NCI-H1436 (cell line): ENCODE measurements at regions not wholly inside any gene's neighbourhood (a gene's known extent, or its start where the extent isn't known, plus 50 kb on each side); places are given as distances from the start of the nearest gene placed in this dataset.

Experiments used
- DNase-seq: peaks from one replicate; lab custom pipeline; 2025; lab: John Stamatoyannopoulos, UW

DNA sequence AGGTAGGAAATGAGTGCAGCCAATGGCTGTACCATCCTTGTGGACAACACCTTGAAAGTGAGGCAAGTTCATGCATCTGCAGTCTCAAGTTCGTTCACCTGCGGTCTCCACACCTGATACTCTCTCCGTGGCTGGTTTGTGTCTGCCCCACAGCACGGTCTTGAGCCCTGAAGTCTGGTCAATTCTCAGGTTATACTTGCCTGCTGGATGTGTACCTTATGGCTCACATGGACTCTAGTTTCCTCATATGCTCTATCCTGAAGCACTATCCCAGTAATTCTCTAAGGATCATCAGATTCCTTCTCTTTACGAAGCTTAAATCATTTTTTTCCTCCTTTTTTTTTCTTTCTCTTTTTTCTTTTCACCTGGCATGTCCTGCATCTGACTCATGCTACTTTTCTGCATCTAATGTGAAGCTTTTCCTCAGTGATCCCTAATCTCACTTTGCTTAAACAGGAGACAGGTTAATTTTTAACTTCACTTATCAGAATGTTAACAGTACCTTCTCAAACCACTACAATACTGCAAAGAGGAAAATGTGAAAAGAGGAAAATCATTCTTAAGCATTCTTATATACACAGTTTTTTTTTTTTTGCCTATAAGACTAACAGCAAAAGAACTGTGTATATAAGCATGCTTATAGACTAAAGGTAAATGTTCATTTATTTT lies 511.2 kb downstream of the SOX11 start:
- no peak for DNase-seq

GRCh38 chr2:6206882-6207281 lies 514.7 kb downstream of the SOX11 start:
- DNase-seq, result no peak

- DNase-seq, result no peak
These were observed 519.1 kb downstream of the SOX11 start for GRCh38 chr2:6211236-6211635.

DNA sequence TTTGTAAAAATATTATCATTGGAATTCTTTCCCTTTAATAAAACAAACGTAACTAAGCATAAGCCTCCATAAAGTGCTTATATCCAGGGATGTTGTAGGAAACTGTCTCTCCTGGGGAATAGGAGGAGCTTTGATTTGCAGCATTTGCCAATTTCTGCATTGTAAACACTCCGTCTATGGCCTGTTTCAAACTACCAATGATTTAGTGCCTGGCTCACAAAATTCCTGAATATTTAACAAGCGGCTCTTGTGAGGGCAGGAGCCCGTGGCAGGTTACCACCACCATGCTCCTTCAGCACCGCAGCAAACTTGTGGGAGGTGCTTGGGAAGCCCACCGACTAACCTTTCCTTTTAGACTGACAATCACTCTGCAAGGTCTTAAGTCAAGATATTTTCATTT lies 520.3 kb downstream of the SOX11 start:
- no peak for DNase-seq

DNA sequence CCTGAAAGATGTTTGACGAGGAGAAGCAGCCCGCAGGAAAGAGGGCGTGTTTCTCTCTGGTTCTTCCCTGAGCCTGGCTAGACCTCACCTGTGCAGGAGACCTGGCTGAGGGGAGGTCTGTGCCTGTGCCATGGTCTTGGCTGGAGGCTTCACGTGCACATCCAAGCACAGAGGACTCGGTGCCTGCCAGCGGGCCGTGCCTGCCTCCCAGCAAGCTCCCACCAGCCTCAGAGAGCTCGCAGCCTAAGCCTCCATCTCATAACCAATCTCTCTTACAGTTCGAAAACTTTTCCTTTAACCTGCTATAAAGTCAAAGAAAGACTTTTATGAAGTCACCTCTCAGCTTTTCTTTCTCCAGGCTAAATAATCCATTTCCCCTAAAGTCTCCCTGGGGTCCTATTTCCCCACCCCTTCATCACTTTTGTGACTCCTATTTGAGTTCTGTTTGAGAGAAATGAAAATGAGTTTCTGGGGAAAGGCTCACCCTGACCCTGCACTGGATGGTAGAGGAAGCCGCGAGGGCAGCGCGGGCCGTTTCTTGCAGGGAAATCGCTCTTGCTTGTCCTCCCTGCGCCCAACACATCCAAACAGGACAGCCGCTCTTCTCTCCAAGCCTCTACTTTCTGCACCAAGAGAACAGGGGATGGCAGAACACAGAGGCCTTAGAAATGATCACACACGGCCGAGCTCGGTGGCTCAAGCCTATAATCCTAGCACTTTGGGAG lies 521.0 kb downstream of the SOX11 start:
- DNase-seq, result no peak

DNA sequence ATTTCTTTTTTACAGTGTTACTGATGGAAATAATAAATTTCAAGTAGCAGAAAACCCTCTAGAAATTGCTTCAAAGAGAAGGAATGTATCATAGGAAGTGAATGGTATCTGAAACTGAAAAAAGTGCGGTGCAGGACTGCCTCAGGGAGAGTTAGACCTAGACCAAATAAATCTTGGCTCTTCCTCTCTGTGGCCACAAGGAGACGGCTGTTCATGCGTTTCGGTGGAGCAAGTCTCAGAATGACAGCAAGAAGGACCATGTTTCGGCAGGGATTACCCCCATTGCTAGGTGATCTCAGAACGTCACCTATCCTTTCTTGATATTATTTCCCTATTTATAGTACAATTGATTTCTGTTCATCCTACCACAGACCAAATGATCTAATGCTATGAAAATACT lies 522.3 kb downstream of the SOX11 start:
- no peak for DNase-seq

DNA sequence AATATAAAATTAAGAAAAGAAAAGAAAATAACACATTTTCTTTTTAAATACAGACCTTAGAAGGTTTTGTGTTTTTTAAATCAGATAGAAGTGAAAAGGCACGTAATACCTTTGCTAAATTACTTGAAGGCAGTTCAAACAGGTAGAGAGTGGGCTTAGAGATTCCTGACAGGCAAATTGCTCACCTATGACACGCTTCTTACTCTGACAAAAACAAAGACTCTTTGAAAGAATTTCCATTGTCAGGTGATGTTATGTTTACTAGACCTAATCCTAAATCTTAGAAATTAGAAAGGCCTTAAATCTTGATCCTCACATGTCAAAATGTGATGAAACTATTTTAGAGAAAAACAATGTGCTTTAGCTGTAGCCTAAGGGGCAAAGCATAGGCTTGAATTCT lies 522.9 kb downstream of the SOX11 start:
- no peak for DNase-seq

- no peak for DNase-seq
These were observed 524.0 kb downstream of the SOX11 start for GRCh38 chr2:6216234-6216633.

DNA sequence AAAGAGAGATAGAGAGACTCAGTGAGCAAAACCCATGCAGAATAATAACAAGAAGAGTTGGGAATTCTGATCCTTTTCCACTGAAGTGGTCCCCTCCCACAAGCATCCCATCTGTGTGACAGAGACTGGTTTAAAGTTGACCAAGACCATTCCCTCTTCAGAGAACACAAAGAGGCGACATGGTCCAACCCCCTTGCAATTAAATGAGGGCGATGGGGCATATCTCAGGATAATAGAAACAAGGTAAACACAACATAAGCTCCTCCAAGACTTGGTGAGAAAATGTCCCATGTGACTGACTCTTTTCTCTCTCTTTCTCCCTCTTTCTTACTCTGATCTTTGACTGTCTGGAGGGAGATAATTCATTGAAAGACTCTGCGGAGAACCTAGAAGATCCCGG lies 526.7 kb downstream of the SOX11 start:
- DNase-seq, result no peak

DNA sequence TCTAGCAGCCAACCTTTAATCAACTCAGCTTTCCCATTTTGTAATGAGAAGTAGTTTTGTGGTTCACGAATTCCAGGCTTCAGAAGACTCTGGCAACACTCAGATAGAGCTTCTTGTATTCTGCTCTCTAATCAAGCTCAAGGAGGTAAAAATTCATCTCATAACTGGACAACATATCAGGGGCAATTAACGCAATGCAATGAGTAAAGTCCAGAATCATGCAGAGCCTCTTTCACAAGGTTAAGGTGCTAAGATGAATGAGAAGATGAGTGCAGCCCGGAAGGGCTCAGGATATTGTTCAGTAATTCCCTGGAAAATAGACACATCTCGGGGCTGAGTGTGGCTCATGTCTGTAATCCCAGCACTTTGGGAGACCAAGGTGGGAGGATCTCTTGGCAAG lies 527.7 kb downstream of the SOX11 start:
- no peak for DNase-seq

- no peak for DNase-seq
These were observed 530.1 kb downstream of the SOX11 start for GRCh38 chr2:6222296-6222695.

- DNase-seq, result no peak
These were observed 532.1 kb downstream of the SOX11 start for GRCh38 chr2:6224267-6224666.

DNA sequence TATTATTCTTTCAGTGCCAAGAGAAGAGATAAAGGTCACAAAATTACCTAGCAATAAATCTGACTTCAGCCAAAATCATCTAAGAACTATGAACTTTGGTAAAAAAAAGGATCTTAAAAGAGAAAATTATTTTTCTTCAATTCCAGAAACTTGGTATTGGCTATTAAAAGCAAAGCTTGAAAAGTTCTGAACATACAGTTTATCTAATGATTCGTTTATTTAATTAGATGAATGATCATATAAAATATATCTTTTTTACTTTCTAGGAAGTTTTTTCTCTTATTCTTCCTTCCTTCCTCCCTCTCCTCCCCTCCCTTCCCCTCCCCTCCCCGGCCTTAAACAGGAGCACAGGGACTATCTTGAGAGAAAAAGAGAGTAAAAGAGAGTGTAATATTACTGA lies 536.1 kb downstream of the SOX11 start:
- DNase-seq, result no peak

- no peak for DNase-seq
These were observed 539.0 kb downstream of the SOX11 start for GRCh38 chr2:6231166-6231565.

DNA sequence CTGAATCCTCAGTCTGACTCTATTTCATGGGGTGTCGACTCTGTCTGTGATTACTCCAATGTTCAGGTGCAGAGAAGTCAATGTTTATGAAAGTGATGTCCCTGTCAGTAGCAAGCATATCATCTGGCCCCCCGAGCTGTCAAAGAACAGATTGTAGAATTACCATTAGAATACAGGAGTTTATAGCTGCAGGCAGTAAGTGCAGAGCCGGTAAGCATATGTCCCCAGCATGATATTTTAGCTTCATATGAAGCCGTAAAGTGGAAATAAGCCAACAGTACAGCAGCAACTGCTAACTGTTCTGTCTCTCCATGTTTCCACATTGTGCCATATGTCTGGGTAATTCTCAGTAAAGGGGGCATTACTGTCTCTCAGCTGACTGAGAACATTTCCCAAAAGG lies 541.8 kb downstream of the SOX11 start:
- no peak for DNase-seq

DNA sequence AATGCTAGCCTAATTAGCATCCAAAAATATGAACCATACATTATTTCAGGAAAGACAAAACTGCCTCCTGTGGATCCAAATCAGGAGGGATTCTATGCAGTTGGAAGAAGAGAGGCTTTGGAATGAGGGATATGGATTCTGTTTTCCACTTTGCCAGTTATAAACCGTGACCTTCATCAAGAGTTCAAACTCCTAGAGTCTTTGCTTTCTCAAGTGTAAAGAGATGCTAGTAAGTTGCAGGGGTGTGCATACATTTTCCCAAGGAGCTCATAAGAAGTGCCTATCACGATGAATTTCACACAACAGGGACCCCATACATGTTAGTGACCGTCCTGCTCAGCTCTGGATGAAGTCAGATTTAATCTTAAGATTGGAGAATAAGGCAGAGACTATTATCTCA lies 542.5 kb downstream of the SOX11 start:
- no peak for DNase-seq

- DNase-seq, result no peak
These were observed 544.1 kb downstream of the SOX11 start for GRCh38 chr2:6236317-6236716.

- DNase-seq, result no peak
These were observed 545.0 kb downstream of the SOX11 start for GRCh38 chr2:6237039-6237660.

- no peak for DNase-seq
These were observed 557.4 kb downstream of the SOX11 start for GRCh38 chr2:6249557-6249956.

DNA sequence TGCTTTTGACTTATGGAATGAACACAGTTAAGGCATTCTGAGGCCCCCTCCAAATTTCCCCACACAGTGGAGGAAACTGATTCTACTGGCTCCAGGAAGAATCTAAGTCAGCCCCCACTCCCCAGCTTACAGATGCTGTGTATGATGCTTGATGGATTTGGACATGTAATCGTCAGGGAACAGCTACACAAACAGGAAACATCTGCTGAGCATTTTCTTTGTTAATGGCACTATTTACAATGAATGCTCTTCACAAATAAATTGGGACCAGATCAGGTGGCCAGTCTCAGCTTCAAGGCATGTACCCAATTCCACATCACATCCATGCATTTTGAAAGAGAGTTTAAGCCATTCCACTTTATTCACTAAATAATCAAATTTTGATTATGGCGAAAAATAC lies 562.3 kb downstream of the SOX11 start:
- peak; percentile 66 for DNase-seq

DNA sequence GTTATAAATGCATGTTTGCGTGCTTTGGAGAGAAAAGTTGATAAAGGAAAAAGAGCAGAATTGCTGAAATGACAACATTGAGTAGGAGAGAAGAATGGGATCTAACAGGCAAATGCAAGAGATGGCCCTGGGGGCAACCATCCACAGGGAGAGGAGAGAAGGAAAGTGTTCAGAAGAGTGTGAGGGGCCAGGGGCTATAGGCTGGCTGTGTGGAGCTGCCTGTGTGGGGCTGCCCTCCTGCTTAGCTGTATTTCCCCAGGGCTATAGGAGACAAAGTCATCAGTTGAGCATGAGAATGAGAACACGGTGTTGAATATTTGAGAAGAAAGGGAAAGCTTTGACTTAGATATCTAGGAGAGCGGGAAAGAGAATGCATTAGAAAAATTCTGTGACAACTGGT lies 572.0 kb downstream of the SOX11 start:
- DNase-seq, result no peak

DNA sequence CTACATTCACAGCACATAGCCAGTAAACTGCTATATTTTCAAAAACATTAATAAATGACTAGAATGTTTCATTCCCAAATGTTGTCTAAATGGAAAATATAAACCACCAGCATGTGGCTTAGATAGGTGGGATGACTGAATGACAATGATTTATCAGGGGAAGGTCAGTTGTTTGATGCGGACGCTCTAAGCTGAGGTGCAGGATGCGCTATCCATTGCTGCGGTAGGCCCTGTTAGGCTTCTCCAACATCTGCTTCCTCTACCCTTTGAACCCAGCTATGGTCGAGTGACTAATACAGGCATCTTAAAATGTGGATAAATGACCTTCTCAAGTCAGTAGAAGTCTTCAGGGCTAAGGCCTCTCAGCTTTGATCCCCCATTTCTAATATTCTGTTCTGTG lies 584.2 kb downstream of the CMPK2 start:
- DNase-seq, result no peak

GRCh38 chr2:6283259-6283658 lies 582.4 kb downstream of the CMPK2 start:
- DNase-seq, result no peak

- DNase-seq, result no peak
These were observed 578.3 kb downstream of the CMPK2 start for GRCh38 chr2:6287406-6287805.
